Esophagus muscularis mucosa (tissue), 4 donors: ENCODE measurements at regions not wholly inside any gene's neighbourhood (a gene's known extent, or its start where the extent isn't known, plus 50 kb on each side); places are given as distances from the start of the nearest gene placed in this dataset.

Experiments used
- DNase-seq: peaks from one replicate; pipeline ENCODE4 v3.0.0-alpha.2; 2017; ENCODE audit errors: extremely low spot score
- H3K27ac ChIP-seq, 4 donors: fragments of 200-600 bp; sonication (generic); replicated peaks in 1 of 4; 1 replicate in 3 of 4; 2 replicates in 1 of 4; pipeline ENCODE4 v1.5.1; 2016 to 2019; ENCODE audit warnings: mild to moderate bottlenecking in 1 of 4
- H3K27me3 ChIP-seq, 4 donors: fragments of 200-600 bp; sonication (generic); one replicate each; pipeline versions ENCODE4 v1.5.1 to v1.6.0; 2016 to 2019
- H3K36me3 ChIP-seq, 4 donors: fragments of 200-600 bp; sonication (generic); one replicate each; pipeline ENCODE4 v1.5.1; 2016 to 2019
- H3K4me1 ChIP-seq, 4 donors: fragments of 200-600 bp; sonication (generic); one replicate each; pipeline ENCODE4 v1.5.1; 2016 to 2019
- H3K4me3 ChIP-seq, 4 donors: fragments of 200-600 bp; sonication (generic); 1 replicate in 2 of 4; 2 replicates in 2 of 4; pipeline ENCODE4 v1.5.1; 2016 to 2019; ENCODE audit warnings: mild to moderate bottlenecking in 4 of 4, moderate library complexity in 1 of 4
- H3K9me3 ChIP-seq, 4 donors: fragments of 200-600 bp; sonication (generic); 1 replicate in 3 of 4; 2 replicates in 1 of 4; pipeline ENCODE4 v1.5.1; 2016 to 2019
- EP300 ChIP-seq: sonication (generic); formaldehyde crosslinking; IDR thresholded peaks from one replicate; pipeline ENCODE4 v1.6.1; 2017; ENCODE audit warnings: antibody characterized with exemption
- POLR2A ChIP-seq: fragments of 450-650 bp; IDR thresholded peaks from one replicate; pipeline ENCODE4 v1.6.1; 2017; ENCODE audit warnings: antibody characterized with exemption, moderate library complexity, mild to moderate bottlenecking, low read depth
- POLR2AphosphoS5 ChIP-seq, 2 donors: sonication (generic); formaldehyde crosslinking; IDR thresholded peaks; one replicate each; pipeline ENCODE4 v1.6.1; 2017; ENCODE audit warnings: antibody characterized with exemption in 2 of 2
- WGBS: methylation state at CpG from one replicate; pipeline ENCODE4 v1.1.5; 2018; 5-methylcytosine and 5-hydroxymethylcytosine counted together
- intact Hi-C: fragments of 100-400 bp; cut with DNase I; formaldehyde crosslinking; loops from one replicate; pipeline ENCODE4 v1.15.1; 2023
- TF ChIP-seq, protein P1 (sequence below), 3 experiments: fragments of 200-600 bp in 2 of 3; fragments of 450-650 bp in 1 of 3; sonication (generic) in 2 of 3; IDR thresholded peaks; one replicate each; pipeline ENCODE4 v1.5.1; 2017 to 2019; ENCODE audit warnings: antibody characterized with exemption in 3 of 3, mild to moderate bottlenecking in 2 of 3, moderate library complexity in 1 of 3

DNA sequence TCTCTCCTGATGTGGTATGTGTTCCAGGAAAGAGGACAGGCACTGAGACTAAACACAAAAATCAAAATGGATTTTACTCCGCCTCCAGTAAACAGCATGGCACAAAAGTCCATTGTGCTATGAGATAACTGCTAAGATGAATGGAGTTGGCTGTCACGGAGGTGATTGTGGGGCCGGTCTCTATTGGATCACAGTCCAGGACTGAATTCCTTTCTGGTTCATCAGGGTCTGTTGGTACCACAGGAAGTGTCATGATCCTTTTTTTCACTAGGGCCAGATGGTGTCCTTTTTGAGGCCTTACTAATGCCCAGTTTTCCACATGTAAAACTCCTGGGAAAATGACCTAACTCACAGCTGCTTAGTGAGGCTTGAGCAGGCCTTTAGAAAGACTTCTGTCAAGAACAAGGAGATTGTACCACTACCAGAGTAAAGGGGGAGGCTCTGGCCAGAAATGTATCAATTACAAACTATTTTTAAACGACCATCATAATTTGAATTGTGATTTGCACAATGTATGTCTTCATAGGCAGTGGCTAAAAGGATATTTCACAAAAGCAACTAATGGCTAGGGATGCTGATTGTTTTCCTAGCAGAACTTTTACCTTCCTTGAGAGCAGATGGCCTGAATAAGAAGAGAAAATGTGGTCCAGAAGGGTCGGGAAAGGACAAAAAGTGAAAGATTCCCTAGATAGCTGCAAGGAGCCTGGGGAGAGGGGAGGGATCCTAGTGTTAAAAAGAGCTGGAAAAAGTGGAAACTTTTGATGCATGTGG, 192.2 kb upstream of the POU3F2 start:
- Histone ChIP-seq H3K4me3 (no peak overlapping the region), H3K4me1 (no peaks in the 10 kb centered on the region), H3K9me3 (no peaks in the 10 kb centered on the region), H3K27ac (no peak overlapping the region), H3K27me3 (no peaks in the 10 kb centered on the region), H3K36me3 (no peaks in the 10 kb centered on the region)
- DNase-seq: no peak
- TF ChIP-seq, protein P1, sequence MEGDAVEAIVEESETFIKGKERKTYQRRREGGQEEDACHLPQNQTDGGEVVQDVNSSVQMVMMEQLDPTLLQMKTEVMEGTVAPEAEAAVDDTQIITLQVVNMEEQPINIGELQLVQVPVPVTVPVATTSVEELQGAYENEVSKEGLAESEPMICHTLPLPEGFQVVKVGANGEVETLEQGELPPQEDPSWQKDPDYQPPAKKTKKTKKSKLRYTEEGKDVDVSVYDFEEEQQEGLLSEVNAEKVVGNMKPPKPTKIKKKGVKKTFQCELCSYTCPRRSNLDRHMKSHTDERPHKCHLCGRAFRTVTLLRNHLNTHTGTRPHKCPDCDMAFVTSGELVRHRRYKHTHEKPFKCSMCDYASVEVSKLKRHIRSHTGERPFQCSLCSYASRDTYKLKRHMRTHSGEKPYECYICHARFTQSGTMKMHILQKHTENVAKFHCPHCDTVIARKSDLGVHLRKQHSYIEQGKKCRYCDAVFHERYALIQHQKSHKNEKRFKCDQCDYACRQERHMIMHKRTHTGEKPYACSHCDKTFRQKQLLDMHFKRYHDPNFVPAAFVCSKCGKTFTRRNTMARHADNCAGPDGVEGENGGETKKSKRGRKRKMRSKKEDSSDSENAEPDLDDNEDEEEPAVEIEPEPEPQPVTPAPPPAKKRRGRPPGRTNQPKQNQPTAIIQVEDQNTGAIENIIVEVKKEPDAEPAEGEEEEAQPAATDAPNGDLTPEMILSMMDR (IDR thresholded peaks at IDR 0.05): no peak
- TF ChIP-seq EP300 (no peak), POLR2AphosphoS5 (IDR thresholded peaks at IDR 0.05) (no peak), POLR2A (no peak)
- 40% methylated on average over 5 of the region's 5 CpGs for WGBS
- intact Hi-C loops: no loop called here

DNA sequence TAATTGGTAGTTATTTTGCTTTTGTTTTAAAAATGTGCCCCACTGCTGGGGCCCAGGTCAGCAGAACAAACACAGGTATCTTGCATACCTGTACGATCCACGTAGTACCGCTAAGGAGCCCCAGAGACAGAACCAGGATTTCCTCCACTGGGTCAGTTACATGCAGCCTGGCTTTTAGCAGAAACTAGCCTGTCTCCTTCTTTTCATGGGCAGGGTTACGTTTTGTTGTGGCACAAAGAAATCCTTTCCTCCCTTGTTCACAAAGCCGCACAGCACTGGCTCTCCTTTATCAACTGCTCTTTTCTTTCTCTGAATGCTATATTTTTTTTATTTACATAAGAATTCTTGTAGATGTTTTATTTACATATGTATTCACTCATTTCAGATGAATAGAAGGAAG, 190.3 kb upstream of the POU3F2 start:
- Histone ChIP-seq H3K4me1 (no peaks in the 10 kb centered on the region), H3K27ac (no peak overlapping the region), H3K27me3 (no peaks in the 10 kb centered on the region), H3K9me3 (no peaks in the 10 kb centered on the region), H3K36me3 (no peaks in the 10 kb centered on the region), H3K4me3 (no peak overlapping the region)
- 70% methylated on average over 5 of the region's 5 CpGs for WGBS
- no peak for DNase-seq
- intact Hi-C loops: no loop called here
- no peak for TF ChIP-seq POLR2A
- TF ChIP-seq EP300: no peak
- TF ChIP-seq, protein P1 (IDR thresholded peaks at IDR 0.05): no peak
- TF ChIP-seq POLR2AphosphoS5 (IDR thresholded peaks at IDR 0.05): no peak

DNA sequence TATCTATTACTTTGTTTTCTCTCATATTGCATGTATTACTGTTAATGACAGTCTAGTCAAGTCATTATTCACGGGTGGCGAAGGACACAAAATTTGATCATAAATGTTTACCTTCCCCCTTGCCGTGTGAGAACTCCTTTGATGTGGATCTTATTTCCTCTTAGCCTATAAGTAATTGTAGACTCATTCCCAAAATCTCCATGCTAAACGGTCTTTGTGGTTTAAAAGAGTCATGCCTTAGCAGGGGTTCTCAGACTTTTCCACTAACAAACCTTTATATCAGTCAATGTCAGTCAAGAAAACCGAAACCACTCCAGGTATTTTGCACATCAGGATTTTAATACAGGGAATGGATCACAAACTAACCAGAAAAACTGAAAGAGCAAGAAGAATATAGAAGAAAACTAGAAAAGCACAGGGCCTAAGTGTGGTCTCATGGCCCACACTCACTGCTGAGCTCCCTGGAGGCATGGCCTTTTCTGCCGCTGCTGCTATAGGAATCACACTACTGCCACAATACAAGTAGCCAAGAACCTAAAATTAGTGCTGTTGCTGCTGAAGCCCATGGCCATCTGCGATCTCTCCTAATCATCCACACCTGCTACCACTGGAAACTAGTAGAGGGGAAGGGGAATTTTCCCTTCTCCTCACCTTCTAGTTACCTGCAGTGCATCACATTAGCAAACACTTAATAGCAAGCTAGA, 186.0 kb upstream of the POU3F2 start:
- H3K4me3 ChIP-seq: no peak overlapping the region
- TF ChIP-seq EP300: no peak
- TF ChIP-seq POLR2A: no peak
- TF ChIP-seq POLR2AphosphoS5 (IDR thresholded peaks at IDR 0.05): no peak
- TF ChIP-seq, protein P1 (IDR thresholded peaks at IDR 0.05): no peak
- no peaks in the 10 kb centered on the region for H3K9me3 ChIP-seq
- no peak overlapping the region for H3K27ac ChIP-seq
- intact Hi-C loops: no loop called here
- H3K27me3 ChIP-seq: no peaks in the 10 kb centered on the region
- no peaks in the 10 kb centered on the region for H3K36me3 ChIP-seq
- no peaks in the 10 kb centered on the region for H3K4me1 ChIP-seq
- 72% methylated on average over 7 of the region's 7 CpGs for WGBS
- no peak for DNase-seq

DNA sequence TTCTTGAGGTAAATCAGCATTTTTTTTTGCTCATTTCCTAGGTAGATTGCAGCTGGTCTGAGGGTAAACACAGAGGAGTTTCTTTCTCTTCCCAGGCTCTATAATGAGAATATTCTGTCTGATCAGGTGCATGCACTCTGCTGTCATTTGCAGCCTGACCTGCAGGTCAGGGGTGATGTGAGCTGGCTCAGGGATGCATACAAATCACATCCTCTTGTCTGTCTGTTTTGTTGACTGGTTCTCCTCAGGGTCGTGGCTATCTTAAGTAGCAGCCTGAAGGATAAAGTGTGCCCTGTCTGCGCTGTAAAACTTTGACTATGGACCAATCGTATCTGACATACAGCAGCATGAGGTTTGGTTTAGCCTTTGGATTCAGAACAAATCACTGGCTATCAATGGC, 183.4 kb upstream of the POU3F2 start:
- Histone ChIP-seq H3K9me3 (no peaks in the 10 kb centered on the region), H3K27ac (no peak overlapping the region), H3K4me3 (no peak overlapping the region), H3K27me3 (no peaks in the 10 kb centered on the region), H3K4me1 (no peaks in the 10 kb centered on the region), H3K36me3 (no peaks in the 10 kb centered on the region)
- DNase-seq: no peak
- TF ChIP-seq POLR2AphosphoS5 (IDR thresholded peaks at IDR 0.05) (no peak), POLR2A (no peak), EP300 (no peak)
- TF ChIP-seq, protein P1 (IDR thresholded peaks at IDR 0.05): no peak
- intact Hi-C loops: no loop called here
- WGBS: 30% methylated on average over 3 of the region's 3 CpGs
